K562 (cell line): ENCODE measurements at regions not wholly inside any gene's neighbourhood (a gene's known extent, or its start where the extent isn't known, plus 50 kb on each side); places are given as distances from the start of the nearest gene placed in this dataset.

ENCODE experiments used
- ATAC-seq: fragments of 200-7000 bp; cut with Tn5 transposase; 3 replicates; pipeline ENCODE4 v1.9.1; 2020; ENCODE audit warnings: moderate library complexity
- BruUV-seq: library from RNA; stranded (reverse); fragments of 400-500 nt; replicated peaks from 2 replicates; lab custom pipeline; 2021; lab: Mats Ljungman, UMichigan
- CTCF ChIA-PET: fragments of 300-600 bp; formaldehyde crosslinking; extraction: SDS; loops from one replicate; lab custom pipeline; 2021; ENCODE audit warnings: low intra/inter-chr PET ratio; lab: Yijun Ruan, JAX
- POLR2A ChIA-PET: fragments of 300-600, 350-650 bp; sonication (Branson Sonifier 250); formaldehyde crosslinking; extraction: SDS; loops from one replicate; lab custom pipeline; 2021; ENCODE audit warnings: antibody characterized with exemption, inconsistent platforms; lab: Yijun Ruan, JAX
- DNase-seq, 4 experiments: peaks; one replicate each; pipeline versions ENCODE4 v3.0.0 to v3.0.0-alpha.2; 2011 to 2018; ENCODE audit warnings: low spot score in 3 of 4, mixed read lengths in 3 of 4; ENCODE audit errors: extremely low read depth in 1 of 4
- FAIRE-seq: peaks from 2 replicates; lab custom pipeline; 2011; peaks lifted over from hg19 to GRCh38; lab: Jason Lieb, UNC
- H2AFZ ChIP-seq: 2 replicates; pipeline ENCODE4 v1.6.0; 2011; ENCODE audit warnings: low read depth, low read length, control low read depth, inconsistent platforms
- H3K27ac ChIP-seq: fragments of 200-600 bp; 3 replicates; pipeline ENCODE4 v1.8.0; 2011; ENCODE audit warnings: low read depth, mild to moderate bottlenecking, control low read depth, inconsistent platforms, low read length, moderate library complexity, mixed read lengths; ENCODE audit errors: extremely low read depth
- H3K27me3 ChIP-seq, 2 experiments: fragments of 300-600 bp in 1 of 2; 2 replicates in 1 of 2; 3 replicates in 1 of 2; pipeline versions ENCODE4 v1.6.0 to v1.8.0; 2011; ENCODE audit warnings: inconsistent platforms in 2 of 2, low read length in 2 of 2, mild to moderate bottlenecking in 1 of 2, mixed read lengths in 1 of 2, moderate library complexity in 1 of 2; ENCODE audit not compliant: control insufficient read depth in 2 of 2, insufficient read depth in 2 of 2
- H3K36me3 ChIP-seq: fragments of 300-600 bp; 3 replicates; pipeline ENCODE4 v1.8.0; 2011; ENCODE audit warnings: mild to moderate bottlenecking, low read length, inconsistent platforms; ENCODE audit not compliant: control insufficient read depth, insufficient read depth
- H3K4me1 ChIP-seq, 2 experiments: fragments of 200-600 bp in 1 of 2; replicated peaks in 1 of 2; 2 replicates in 1 of 2; 3 replicates in 1 of 2; pipeline versions ENCODE4 v1.5.1 to v1.8.0; 2011; ENCODE audit warnings: inconsistent platforms in 2 of 2, low read length in 2 of 2, mild to moderate bottlenecking in 1 of 2, mixed read lengths in 1 of 2, moderate library complexity in 1 of 2; ENCODE audit not compliant: control insufficient read depth in 2 of 2, insufficient read depth in 2 of 2
- H3K4me2 ChIP-seq: 2 replicates; pipeline ENCODE4 v1.6.1; 2011; ENCODE audit warnings: low read length, control low read depth, inconsistent platforms, mixed read lengths; ENCODE audit not compliant: insufficient read depth
- H3K4me3 ChIP-seq: fragments of 200-600 bp; sonication (generic), shearing (Covaris generic); 2 replicates; pipeline ENCODE4 v1.5.1; 2016; ENCODE audit warnings: control low read depth, inconsistent platforms
- H3K79me2 ChIP-seq: fragments of 200-600 bp; 3 replicates; pipeline ENCODE4 v1.8.0; 2011; ENCODE audit warnings: low read length, inconsistent platforms; ENCODE audit not compliant: control insufficient read depth, insufficient read depth
- H3K9ac ChIP-seq, 2 experiments: 2 replicates each; pipeline versions ENCODE4 v1.6.0 to v1.6.1; 2011; ENCODE audit warnings: low read depth in 2 of 2, low read length in 2 of 2, control low read depth in 1 of 2, inconsistent platforms in 1 of 2, mild to moderate bottlenecking in 1 of 2, mixed read lengths in 1 of 2; ENCODE audit not compliant: insufficient read depth in 1 of 2
- H3K9me1 ChIP-seq: one replicate; pipeline ENCODE4 v1.6.0; 2011; ENCODE audit warnings: inconsistent platforms, mild to moderate bottlenecking, low read length, moderate library complexity; ENCODE audit not compliant: control insufficient read depth, insufficient read depth
- H3K9me3 ChIP-seq: replicated peaks from 2 replicates; pipeline ENCODE4 v1.5.1; 2011; ENCODE audit warnings: low read depth, low read length, inconsistent platforms; ENCODE audit not compliant: control insufficient read depth, insufficient read depth
- H4K20me1 ChIP-seq: replicated peaks from 2 replicates; pipeline ENCODE4 v1.6.1; 2011; ENCODE audit warnings: low read length, inconsistent platforms, mixed read lengths; ENCODE audit not compliant: control insufficient read depth, insufficient read depth
- CHD1 ChIP-seq: fragments of 200-600 bp; sonication (generic); IDR thresholded peaks from one replicate; pipeline ENCODE4 v1.6.1; 2012; ENCODE audit warnings: mild to moderate bottlenecking, moderate library complexity, low read length, inconsistent platforms
- GATA2 ChIP-seq: sonication (generic); formaldehyde crosslinking; IDR thresholded peaks from 2 replicates; pipeline ENCODE4 v1.4.0; 2020; ENCODE audit warnings: mild to moderate bottlenecking, missing genetic modification reagents
- ILF3 ChIP-seq: fragments of 450-650 bp; IDR thresholded peaks from 2 replicates; pipeline ENCODE4 v1.6.1; 2018; ENCODE audit warnings: antibody characterized with exemption, mild to moderate bottlenecking, moderate library complexity, borderline replicate concordance
- RFX1 ChIP-seq: fragments of 450-650 bp; IDR thresholded peaks from 2 replicates; pipeline ENCODE4 v1.6.1; 2016; ENCODE audit warnings: mild to moderate bottlenecking, moderate library complexity
- ZBED1 ChIP-seq: IDR thresholded peaks from 2 replicates; pipeline ENCODE4 v1.6.1; 2014
- ZBTB2 ChIP-seq: fragments of 450-650 bp; IDR thresholded peaks from 2 replicates; pipeline ENCODE4 v1.6.1; 2016; ENCODE audit warnings: antibody characterized with exemption
- ZNF224 ChIP-seq: sonication (generic); formaldehyde crosslinking; IDR thresholded peaks from 2 replicates; pipeline ENCODE4 v1.8.0; 2022; ENCODE audit warnings: mild to moderate bottlenecking, missing genetic modification reagents
- ZNF253 ChIP-seq: fragments of 250-450 bp; sonication (Bioruptor Pico); conservative IDR thresholded peaks from 2 replicates; pipeline ENCODE4 v1.6.1; 2021; ENCODE audit warnings: mild to moderate bottlenecking
- ZSCAN32 ChIP-seq: fragments of 450-650 bp; formaldehyde crosslinking; IDR thresholded peaks from 2 replicates; pipeline ENCODE4 v1.4.0; 2020; ENCODE audit warnings: mild to moderate bottlenecking, moderate library complexity
- whole genome bisulfite sequencing: fragments of 100-300 bp; shearing (Covaris generic); methylation state at CpG from one replicate; pipeline ENCODE4 v1.1.6; 2016; ENCODE audit warnings: low coverage, mixed read lengths; ENCODE audit not compliant: insufficient coverage; ENCODE audit errors: missing lambda C conversion rate; 5-methylcytosine and 5-hydroxymethylcytosine counted together
- in situ Hi-C: fragments of 300-500 bp; cut with MboI; formaldehyde crosslinking; loops from 4 replicates; pipeline ENCODE4 v1.15.0; 2018; ENCODE audit warnings: inconsistent platforms, mixed read lengths
- intact Hi-C: fragments of 100-400 bp; cut with micrococcal nuclease; formaldehyde crosslinking; loops from 2 replicates; pipeline ENCODE4 v1.14.2; 2022
- TF ChIP-seq, protein P1 (sequence below): fragments of 450-650 bp; IDR thresholded peaks from 2 replicates; pipeline ENCODE4 v1.6.1; 2017; ENCODE audit warnings: mild to moderate bottlenecking, moderate library complexity

DNA sequence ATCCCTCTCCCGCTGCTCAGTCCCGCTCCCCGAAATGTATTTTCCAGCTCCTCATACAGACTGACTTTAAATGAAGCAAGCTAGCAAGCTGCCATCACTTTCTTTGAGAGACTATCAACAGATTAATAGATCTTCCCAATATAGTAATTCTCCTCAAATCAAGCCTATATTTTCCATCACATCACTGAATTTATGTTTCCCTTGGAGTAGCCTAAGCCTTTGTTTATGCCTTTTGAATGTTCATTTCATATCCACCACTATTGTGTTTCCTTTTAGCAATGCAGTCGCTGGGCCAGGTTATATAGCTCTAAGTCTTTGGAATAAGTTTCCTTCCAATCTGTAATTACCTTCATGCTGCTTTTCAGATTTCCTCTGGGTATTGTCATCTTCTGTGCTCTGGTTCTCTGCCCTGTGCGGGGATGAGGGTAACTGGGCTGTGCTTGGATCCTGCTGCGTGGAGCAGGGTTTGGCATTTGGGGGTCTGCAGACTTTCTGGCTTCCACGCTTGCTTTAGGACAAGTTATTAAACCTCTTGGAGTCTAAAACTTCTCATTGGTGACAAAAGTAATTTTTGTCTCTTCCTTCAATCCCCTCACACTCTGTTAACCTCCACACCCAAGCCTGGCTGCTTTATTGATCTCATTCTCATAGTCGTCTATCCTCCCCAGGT is 256.9 kb downstream of the DLEU7 start:
- BruUV-seq: no TSS peak
- no peaks in the 10 kb centered on the region for H3K9me1 ChIP-seq
- no peaks in the 10 kb centered on the region for H3K79me2 ChIP-seq
- no peak for TF ChIP-seq RFX1
- no peak for TF ChIP-seq ZBED1
- TF ChIP-seq ZSCAN32 (CRISPR knock-in tag): no peak
- no peak for TF ChIP-seq ZNF253 (CRISPR knock-in tag)
- no peak for TF ChIP-seq ILF3
- TF ChIP-seq ZNF224 (CRISPR knock-in tag): no peak
- TF ChIP-seq, protein P1, sequence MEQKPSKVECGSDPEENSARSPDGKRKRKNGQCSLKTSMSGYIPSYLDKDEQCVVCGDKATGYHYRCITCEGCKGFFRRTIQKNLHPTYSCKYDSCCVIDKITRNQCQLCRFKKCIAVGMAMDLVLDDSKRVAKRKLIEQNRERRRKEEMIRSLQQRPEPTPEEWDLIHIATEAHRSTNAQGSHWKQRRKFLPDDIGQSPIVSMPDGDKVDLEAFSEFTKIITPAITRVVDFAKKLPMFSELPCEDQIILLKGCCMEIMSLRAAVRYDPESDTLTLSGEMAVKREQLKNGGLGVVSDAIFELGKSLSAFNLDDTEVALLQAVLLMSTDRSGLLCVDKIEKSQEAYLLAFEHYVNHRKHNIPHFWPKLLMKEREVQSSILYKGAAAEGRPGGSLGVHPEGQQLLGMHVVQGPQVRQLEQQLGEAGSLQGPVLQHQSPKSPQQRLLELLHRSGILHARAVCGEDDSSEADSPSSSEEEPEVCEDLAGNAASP: no peak
- no peak for TF ChIP-seq CHD1
- TF ChIP-seq ZBTB2: no peak
- TF ChIP-seq GATA2 (CRISPR knock-in tag): no peak
- TF ChIP-seq, all 486 proteins: peak for 0
- FAIRE-seq: no peak
- ChIA-PET POLR2A (interaction anchor here (0.6 to 1.1 kb wide), 3 partner anchors 9 to 16 kb away, joined by 3 to 4 read pairs (median 4); no protein-coding TSS in a partner anchor), CTCF (no interaction called here)
- no peak overlapping the region for H3K4me2 ChIP-seq
- in situ Hi-C loops: no loop called here
- peaks cover 0 to 2% of the 10 kb centered on the region in 2 experiments; a peak in 1 of 5 replicates for H3K4me1 ChIP-seq
- WGBS: 27% methylated on average over 5 of the region's 8 CpGs
- H4K20me1 ChIP-seq: no peaks in the 10 kb centered on the region
- no peaks in the 10 kb centered on the region for H3K36me3 ChIP-seq
- H3K27me3 ChIP-seq: no peaks in the 10 kb centered on the region
- intact Hi-C loops: no loop called here
- no peak for DNase-seq
- H3K9me3 ChIP-seq: no peaks in the 10 kb centered on the region
- H2AFZ ChIP-seq: no peak overlapping the region
- ATAC-seq: no peak
- no peak overlapping the region for H3K27ac ChIP-seq
- H3K9ac ChIP-seq: no peak overlapping the region
- H3K4me3 ChIP-seq: no peak overlapping the region
